DMS79 (cell line): ENCODE measurements at regions not wholly inside any gene's neighbourhood (a gene's known extent, or its start where the extent isn't known, plus 50 kb on each side); places are given as distances from the start of the nearest gene placed in this dataset.

ENCODE experiments used
- DNase-seq: peaks from one replicate; lab custom pipeline; 2025; lab: John Stamatoyannopoulos, UW

- no peak for DNase-seq
Measured at GRCh38 chr2:8203364-8203763, 478.5 kb upstream of the ID2 start.

- DNase-seq = no peak
Measured at GRCh38 chr2:8204711-8205110, 477.1 kb upstream of the ID2 start.

GRCh38 chr2:8209494-8209893, 472.4 kb upstream of the ID2 start:
- no peak for DNase-seq

- no peak for DNase-seq
Measured at GRCh38 chr2:8211384-8211783, 470.5 kb upstream of the ID2 start.

GRCh38 chr2:8212239-8212638, 469.6 kb upstream of the ID2 start:
- no peak for DNase-seq

GRCh38 chr2:8214036-8214615, 467.7 kb upstream of the ID2 start:
- no peak for DNase-seq

- DNase-seq = no peak
Measured at GRCh38 chr2:8215159-8215863, 466.5 kb upstream of the ID2 start.

- no peak for DNase-seq
Measured at GRCh38 chr2:8215982-8216381, 465.9 kb upstream of the ID2 start.

GRCh38 chr2:8216397-8216796, 465.5 kb upstream of the ID2 start:
- no peak for DNase-seq

GRCh38 chr2:8217468-8218030, 464.3 kb upstream of the ID2 start:
- no peak for DNase-seq

- no peak for DNase-seq
Measured at GRCh38 chr2:8219096-8219495, 462.8 kb upstream of the ID2 start.

- DNase-seq = no peak
Measured at GRCh38 chr2:8219631-8220355, 462.1 kb upstream of the ID2 start.

GRCh38 chr2:8222979-8223694, 458.7 kb upstream of the ID2 start:
- no peak for DNase-seq

- DNase-seq = no peak
Measured at GRCh38 chr2:8223695-8224346, 458.0 kb upstream of the ID2 start.

- DNase-seq = no peak
Measured at GRCh38 chr2:8224347-8225190, 457.3 kb upstream of the ID2 start.

- no peak for DNase-seq
Measured at GRCh38 chr2:8225266-8225665, 456.6 kb upstream of the ID2 start.

GRCh38 chr2:8225798-8226197, 456.1 kb upstream of the ID2 start:
- DNase-seq = no peak

- no peak for DNase-seq
Measured at GRCh38 chr2:8229546-8229986, 452.3 kb upstream of the ID2 start.

GRCh38 chr2:8230466-8230865, 451.4 kb upstream of the ID2 start:
- no peak for DNase-seq

GRCh38 chr2:8231902-8232301, 450.0 kb upstream of the ID2 start:
- DNase-seq = no peak

GRCh38 chr2:8232871-8233270, 449.0 kb upstream of the ID2 start:
- no peak for DNase-seq
